ENCODE measurements at regions not wholly inside any gene's neighbourhood (a gene's known extent, or its start where the extent isn't known, plus 50 kb on each side); places are given as distances from the start of the nearest gene placed in this dataset.
A peak's percentile ranks its signal among the peaks of the same experiment; 100 is the strongest.
"Not testable (repeated sequence)": the region's sequence is repeated elsewhere in the genome, so short reads cannot be mapped to it uniquely, and the experiment has no call there.

DNA sequence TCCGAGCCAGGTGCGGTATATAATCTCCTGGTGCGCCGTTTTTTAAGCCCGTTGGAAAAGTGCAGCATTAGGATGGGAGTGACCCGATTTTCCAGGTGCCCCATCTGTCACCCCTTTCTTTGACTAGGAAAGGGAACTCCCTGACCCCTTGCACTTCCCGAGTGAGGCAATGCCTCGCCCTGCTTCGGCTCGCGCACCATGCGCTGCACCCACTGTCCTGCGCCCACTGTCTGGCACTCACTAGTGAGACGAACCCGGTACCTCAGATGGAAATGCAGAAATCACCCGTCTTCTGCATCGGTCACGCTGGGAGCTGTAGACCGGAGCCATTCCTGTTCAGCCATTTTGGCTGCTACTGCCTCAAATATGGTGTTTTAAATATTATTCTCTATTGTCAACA is 198.0 kb downstream of the MEIS1 start:
- 80 to 100% (median 89%) methylated on average over 2 to 17 of the region's 19 CpGs; no CpG with 5 or more reads in 4 of the 10 experiments for WGBS, 10 experiments
- ATAC-seq (replicated peaks in 6 of 8); H3K4me1 ChIP-seq (replicated peaks in 1 of 2); H3K4me3 ChIP-seq; in situ Hi-C loops (cut with MboI; ENCODE audit: low pct_unique_long_range_greater_than_20kb in 2 of 9, low sequenced_read_pairs in 9 of 9, unreplicated experiment in 9 of 9); H3K27ac ChIP-seq: not testable (repeated sequence)

DNA sequence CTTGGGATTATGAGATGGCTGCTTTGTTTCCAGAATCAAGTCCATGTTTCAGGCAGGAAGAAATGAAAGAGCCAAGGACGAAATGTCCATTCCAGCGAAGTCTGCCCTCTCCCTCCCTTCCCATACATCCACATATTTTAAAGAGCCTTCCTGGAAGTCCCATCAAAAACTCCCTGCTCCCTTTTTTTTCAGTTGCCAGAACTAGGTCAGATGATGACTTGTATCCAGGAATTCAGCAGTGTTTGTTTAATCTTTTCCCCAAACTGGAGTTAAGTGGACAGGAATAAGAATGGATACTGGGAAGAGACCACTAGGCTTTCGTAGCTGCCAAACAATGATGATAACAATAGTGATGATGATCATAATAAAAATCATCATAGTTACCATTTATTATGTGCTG is 198.7 kb downstream of the MEIS1 start:
- Histone ChIP-seq H3K27ac (no peak overlapping the region), H3K4me1 (replicated peaks in 1 of 2) (no peaks in the 10 kb centered on the region), H3K4me3 (no peak overlapping the region)
- 0 to 91% (median 70%) methylated on average over 1 to 3 of the region's 3 CpGs; no CpG with 5 or more reads in 3 of the 10 experiments for WGBS, 10 experiments
- in situ Hi-C loops (cut with MboI; ENCODE audit: low pct_unique_long_range_greater_than_20kb in 2 of 9, low sequenced_read_pairs in 9 of 9, unreplicated experiment in 9 of 9): no loop called here
- no peak for ATAC-seq (replicated peaks in 6 of 8)

DNA sequence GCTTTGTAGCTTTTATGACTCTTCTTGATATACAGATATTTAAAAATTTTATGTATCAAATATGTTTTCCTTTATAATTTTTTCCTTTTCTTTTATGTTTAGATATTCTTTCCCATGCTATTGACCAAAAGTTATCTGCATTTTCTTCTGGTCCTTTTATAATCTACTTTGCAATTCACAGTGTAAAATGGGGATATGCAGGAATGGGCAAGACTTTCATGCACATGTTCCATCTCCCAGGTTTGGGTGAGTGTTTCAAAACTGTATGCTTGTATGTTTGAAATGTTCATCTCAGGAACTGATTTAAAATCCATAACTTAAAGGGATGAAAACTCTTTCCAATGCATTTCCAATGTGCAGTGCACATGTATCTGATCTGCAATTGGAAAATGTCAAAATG is 199.9 kb downstream of the MEIS1 start:
- Histone ChIP-seq H3K27ac (no peak overlapping the region), H3K4me3 (no peak overlapping the region), H3K4me1 (replicated peaks in 1 of 2) (no peaks in the 10 kb centered on the region)
- in situ Hi-C loops (cut with MboI; ENCODE audit: low pct_unique_long_range_greater_than_20kb in 2 of 9, low sequenced_read_pairs in 9 of 9, unreplicated experiment in 9 of 9): no loop called here
- peak in 2 of 8 experiments; percentile 56 to 60 for ATAC-seq (replicated peaks in 6 of 8)

DNA sequence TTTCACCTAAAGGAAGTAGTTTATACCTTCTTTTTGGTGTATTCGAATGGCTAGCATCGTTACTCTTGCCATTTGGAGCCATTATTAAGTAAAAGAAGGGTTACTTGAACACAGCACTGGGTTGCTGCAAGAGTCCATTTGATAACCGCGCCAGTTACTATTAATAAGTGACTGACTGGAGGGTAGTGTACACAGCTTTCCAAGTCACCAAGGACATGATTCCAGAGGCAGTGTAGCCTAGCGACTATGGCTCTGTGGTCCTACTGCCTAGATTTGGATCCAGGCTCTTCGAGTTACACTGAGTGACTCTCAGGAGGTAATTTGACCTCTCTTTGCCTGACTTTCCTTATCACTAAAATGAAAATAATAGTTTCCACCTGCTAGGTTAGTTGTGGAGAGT is 206.8 kb downstream of the MEIS1 start:
- Histone ChIP-seq H3K4me3 (no peak overlapping the region), H3K27ac (no peak overlapping the region), H3K4me1 (replicated peaks in 1 of 2) (no peaks in the 10 kb centered on the region)
- ATAC-seq (replicated peaks in 6 of 8): no peak
- 33 to 100% (median 91%) methylated on average over 2 to 6 of the region's 6 CpGs for WGBS, 10 experiments
- in situ Hi-C loops (cut with MboI; ENCODE audit: low pct_unique_long_range_greater_than_20kb in 2 of 9, low sequenced_read_pairs in 9 of 9, unreplicated experiment in 9 of 9): no loop called here

DNA sequence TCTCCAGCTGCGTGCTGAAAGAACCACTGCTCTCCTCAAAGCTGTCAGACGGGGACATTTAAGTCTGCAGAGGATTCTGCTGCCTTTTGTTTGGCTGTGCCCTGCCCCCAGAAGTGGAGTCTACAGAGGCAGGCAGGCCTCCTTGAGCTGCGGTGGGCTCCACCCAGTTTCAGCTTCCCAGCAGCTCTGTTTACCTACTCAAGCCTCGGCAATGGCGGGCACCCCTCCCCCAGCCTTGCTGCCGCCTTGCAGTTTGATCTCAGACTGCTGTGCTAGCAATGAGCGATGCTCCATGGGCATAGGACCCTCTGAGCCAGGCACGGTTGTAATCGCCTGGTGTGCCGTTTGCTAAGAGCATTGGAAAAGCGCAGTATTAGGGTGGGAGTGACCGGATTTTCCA is 213.2 kb downstream of the MEIS1 start:
- in situ Hi-C loops (cut with MboI; ENCODE audit: low pct_unique_long_range_greater_than_20kb in 2 of 9, low sequenced_read_pairs in 9 of 9, unreplicated experiment in 9 of 9); H3K4me3 ChIP-seq; H3K27ac ChIP-seq; ATAC-seq (replicated peaks in 6 of 8); H3K4me1 ChIP-seq (replicated peaks in 1 of 2): not testable (repeated sequence)
- 42 to 80% (median 49%) methylated on average over 2 to 8 of the region's 12 CpGs; no CpG with 5 or more reads in 7 of the 10 experiments for WGBS, 10 experiments

DNA sequence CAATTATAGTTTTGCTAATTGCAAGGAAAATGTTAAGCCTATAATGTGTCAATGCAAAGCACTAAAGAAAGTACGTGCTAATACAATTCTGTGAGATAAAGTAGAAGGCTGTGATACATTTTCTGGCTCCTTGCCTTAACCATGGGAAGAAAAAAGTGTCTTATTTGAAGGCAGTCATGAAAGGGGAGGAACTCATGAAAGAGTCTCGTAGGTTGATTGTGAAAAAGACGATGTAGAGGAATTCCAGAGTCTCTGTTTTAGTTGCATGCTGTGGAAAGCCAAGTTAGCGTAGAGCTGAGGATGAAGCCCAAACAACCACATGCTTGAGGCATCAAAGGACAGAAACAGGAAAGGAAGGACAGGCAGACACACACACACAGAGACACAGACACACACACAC is 214.1 kb downstream of the MEIS1 start:
- peaks cover 6% of the 10 kb centered on the region in 2 donors for H3K4me1 ChIP-seq (replicated peaks in 1 of 2)
- in situ Hi-C loops (cut with MboI; ENCODE audit: low pct_unique_long_range_greater_than_20kb in 2 of 9, low sequenced_read_pairs in 9 of 9, unreplicated experiment in 9 of 9): no loop called here
- WGBS, 10 experiments: 3 to 100% (median 67%) methylated on average over 1 to 4 of the region's 4 CpGs
- ATAC-seq (replicated peaks in 6 of 8): no peak
- no peak overlapping the region for H3K4me3 ChIP-seq
- H3K27ac ChIP-seq: no peak overlapping the region

DNA sequence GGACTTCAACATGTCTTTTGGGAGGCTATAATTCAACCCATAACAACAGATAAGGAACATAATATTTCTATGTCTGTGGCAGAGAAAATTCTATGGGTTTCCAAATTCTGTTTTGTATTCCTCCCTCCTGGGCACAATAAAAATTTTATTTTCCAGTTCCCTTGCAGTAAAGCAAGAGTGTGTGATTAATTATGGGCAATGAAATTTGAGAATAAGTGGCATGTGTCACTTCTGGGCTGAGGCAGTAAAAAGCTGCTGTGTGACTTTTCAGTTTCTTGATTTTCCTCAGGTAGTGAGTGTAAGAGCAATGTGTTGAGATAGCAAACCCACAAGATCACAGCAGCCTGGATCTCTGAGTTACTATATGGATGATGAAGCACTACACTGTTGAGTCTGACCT is 216.4 kb downstream of the MEIS1 start:
- in situ Hi-C loops (cut with MboI; ENCODE audit: low pct_unique_long_range_greater_than_20kb in 2 of 9, low sequenced_read_pairs in 9 of 9, unreplicated experiment in 9 of 9): no loop called here
- no peak for ATAC-seq (replicated peaks in 6 of 8)
- Histone ChIP-seq H3K27ac (no peak overlapping the region), H3K4me1 (replicated peaks in 1 of 2) (peaks cover 6% of the 10 kb centered on the region in 2 donors), H3K4me3 (no peak overlapping the region)

DNA sequence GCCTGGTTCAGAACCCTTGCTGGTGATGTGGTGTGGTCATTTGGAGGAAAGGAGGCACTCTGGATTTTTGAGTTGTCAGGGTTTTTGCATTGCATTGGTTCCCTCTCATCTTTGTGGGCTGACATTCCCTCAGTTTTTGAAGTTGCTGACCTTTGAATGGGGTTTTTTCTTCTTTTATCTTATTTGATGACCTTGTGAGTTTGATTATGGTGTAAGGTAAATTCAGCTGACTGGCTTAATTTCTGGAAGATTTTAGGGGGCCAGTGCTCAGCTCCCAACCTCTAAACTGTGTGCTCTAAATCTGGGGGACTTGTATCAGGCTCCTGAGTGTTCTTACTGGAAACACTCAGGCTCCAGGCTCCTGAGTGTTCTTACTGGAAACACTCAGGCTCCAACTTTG is 225.9 kb downstream of the MEIS1 start:
- Histone ChIP-seq H3K27ac (no peak overlapping the region), H3K4me1 (replicated peaks in 1 of 2) (peaks cover 9 to 10% of the 10 kb centered on the region in 2 donors), H3K4me3 (no peak overlapping the region)
- in situ Hi-C loops (cut with MboI; ENCODE audit: low pct_unique_long_range_greater_than_20kb in 2 of 9, low sequenced_read_pairs in 9 of 9, unreplicated experiment in 9 of 9): no loop called here
- no peak for ATAC-seq (replicated peaks in 6 of 8)

DNA sequence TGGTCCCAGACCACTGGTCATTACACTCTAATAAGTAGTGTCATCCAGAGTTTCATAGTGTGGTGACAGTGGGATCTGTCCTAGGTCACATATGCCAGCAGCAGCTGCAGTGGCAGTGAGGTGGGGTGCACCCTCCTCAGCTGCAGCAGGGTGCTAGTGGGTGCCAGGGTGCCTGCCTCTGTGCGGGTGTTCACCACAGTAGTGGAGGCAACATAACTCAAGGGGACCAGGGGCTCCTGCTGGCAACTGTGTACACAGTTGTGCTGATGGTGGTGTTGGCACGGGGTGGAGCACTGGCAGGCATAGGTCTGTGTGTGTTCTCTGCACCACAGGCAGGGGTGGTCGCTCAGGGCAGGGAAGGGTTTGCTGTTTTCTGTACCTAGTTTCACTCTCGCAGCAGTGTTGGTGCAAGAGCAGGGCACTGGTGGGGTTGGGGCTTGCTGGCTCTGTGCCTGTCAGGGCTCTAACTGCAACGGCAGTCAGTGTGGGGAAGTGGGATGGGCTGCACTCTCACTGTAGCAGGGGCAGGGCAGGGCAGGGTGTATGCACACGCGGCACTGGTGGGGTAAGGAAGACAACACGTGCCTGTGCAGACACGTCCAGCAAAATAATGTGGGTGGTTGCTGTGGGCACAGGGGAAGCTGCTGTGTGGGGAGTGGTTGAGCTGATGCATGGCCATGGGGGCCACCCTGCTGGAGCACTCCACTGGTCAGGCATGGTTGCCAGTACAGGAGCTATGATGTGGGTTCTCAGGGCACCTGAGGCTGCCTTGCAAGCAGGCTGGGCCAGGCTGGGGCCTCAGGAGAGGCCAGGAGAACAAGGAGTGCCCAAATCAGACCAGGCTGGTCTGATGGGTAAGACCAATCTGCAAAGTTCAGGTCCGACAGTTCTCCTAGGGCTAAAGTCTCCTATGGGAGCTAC is 226.6 kb downstream of the MEIS1 start:
- ATAC-seq (replicated peaks in 6 of 8): no peak
- in situ Hi-C loops (cut with MboI; ENCODE audit: low pct_unique_long_range_greater_than_20kb in 2 of 9, low sequenced_read_pairs in 9 of 9, unreplicated experiment in 9 of 9): no loop called here
- Histone ChIP-seq H3K4me3 (no peak overlapping the region), H3K4me1 (replicated peaks in 1 of 2) (peaks cover 9 to 14% of the 10 kb centered on the region in 2 donors), H3K27ac (no peak overlapping the region)
- WGBS, 10 experiments: 40 to 100% (median 86%) methylated on average over 1 to 8 of the region's 10 CpGs; no CpG with 5 or more reads in 6 of the 10 experiments

DNA sequence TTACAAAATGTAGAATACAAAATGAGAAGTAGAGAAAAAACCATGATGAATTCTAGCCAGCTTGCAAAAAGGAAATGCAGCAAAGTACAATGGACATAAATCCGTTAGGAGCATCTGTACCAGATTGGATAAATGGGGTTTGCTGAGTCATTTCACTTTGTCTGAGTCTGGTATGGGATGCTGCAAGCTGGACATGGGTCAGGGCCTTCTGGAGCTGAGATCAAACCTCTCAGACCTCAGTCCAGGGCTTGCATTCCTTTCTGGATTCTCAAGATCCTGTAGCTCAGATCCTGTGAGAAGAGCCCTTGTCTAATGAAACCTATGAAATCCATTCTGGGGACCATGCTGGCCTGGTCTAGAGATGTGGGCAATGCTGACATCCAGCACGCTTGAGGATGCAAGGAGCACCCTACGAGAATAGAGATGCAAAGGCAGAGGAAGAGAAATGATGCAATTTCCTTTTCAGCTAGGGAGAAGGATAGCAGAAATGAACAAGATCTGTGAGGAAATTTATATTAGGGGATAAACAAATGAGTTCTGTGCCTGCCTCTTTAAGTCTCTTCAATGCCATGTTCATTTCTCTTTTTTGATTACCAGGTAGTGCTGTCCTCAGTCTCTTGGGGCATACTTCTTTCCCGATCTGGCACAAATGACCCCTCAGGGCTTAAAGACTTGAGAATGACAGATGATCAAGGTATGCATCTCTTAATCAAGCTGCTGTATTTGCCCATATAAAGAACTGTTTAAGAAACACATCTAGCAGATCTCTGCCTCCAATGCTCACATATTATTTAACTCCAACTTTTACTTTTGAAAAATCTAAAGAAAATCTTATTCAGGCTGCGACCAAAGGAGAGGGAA is 230.4 kb downstream of the MEIS1 start:
- in situ Hi-C loops (cut with MboI; ENCODE audit: low pct_unique_long_range_greater_than_20kb in 2 of 9, low sequenced_read_pairs in 9 of 9, unreplicated experiment in 9 of 9): no loop called here
- peaks cover 16 to 26% of the 10 kb centered on the region in 2 donors for H3K4me1 ChIP-seq (replicated peaks in 1 of 2)
- WGBS, 10 experiments: 0 to 100% (median 54%) methylated on average over 1 to 5 of the region's 5 CpGs
- H3K27ac ChIP-seq: peak overlapping the region; percentile 45 to 53
- no peak overlapping the region for H3K4me3 ChIP-seq
- ATAC-seq (replicated peaks in 6 of 8): peak in 5 of 8 experiments; percentile 34 to 61 (median 52)

DNA sequence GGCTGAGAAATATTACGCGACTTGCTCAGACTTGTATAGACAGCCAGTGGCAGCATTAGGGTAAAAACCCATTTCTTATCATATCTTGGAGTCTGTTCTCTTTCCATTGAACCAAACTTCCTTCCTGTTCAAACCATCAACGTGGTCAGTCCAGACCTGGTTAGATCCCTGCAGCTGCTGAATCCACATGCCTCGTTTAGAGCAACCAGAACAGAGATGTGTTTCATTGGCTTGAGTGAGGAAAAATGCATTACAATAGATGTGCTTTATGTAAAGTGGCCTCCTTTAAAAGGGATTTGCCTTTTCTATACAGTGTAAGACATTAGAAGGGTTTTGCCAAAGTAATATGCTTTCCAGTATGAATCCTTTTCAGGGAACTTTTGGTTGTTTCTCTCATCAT is 232.4 kb downstream of the MEIS1 start:
- H3K27ac ChIP-seq: no peak overlapping the region
- in situ Hi-C loops (cut with MboI; ENCODE audit: low pct_unique_long_range_greater_than_20kb in 2 of 9, low sequenced_read_pairs in 9 of 9, unreplicated experiment in 9 of 9): no loop called here
- 20 to 100% (median 64%) methylated on average over 1 to 4 of the region's 4 CpGs; no CpG with 5 or more reads in 1 of the 10 experiments for WGBS, 10 experiments
- H3K4me1 ChIP-seq (replicated peaks in 1 of 2): peaks cover 16 to 26% of the 10 kb centered on the region in 2 donors
- no peak overlapping the region for H3K4me3 ChIP-seq
- peak in 2 of 8 experiments; percentile 35 to 38 for ATAC-seq (replicated peaks in 6 of 8)

DNA sequence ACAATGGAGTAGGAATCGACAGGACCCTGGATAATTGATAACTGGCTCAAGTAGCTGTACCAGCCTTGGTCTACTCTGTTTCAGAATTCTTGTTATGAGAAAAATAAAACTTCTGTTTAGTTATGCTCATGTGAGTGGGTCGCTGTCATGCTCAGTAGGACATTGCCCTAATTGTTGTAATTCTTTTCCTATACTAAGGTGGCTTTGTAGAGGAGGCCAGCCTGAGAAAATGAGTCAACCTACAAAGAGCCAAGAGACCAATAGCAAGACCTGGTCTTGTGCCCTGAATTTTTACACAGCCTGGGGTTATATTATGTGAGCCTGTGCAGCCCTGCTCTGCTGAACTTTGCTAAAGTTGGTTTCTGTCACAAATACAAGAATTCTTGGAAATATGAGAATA is 238.4 kb downstream of the MEIS1 start:
- ATAC-seq (replicated peaks in 6 of 8): no peak
- 43 to 100% (median 87%) methylated on average over 1 to 2 of the region's 2 CpGs; no CpG with 5 or more reads in 3 of the 10 experiments for WGBS, 10 experiments
- Histone ChIP-seq H3K27ac (no peak overlapping the region), H3K4me3 (no peak overlapping the region), H3K4me1 (replicated peaks in 1 of 2) (peaks cover 3 to 15% of the 10 kb centered on the region in 2 donors)
- in situ Hi-C loops (cut with MboI; ENCODE audit: low pct_unique_long_range_greater_than_20kb in 2 of 9, low sequenced_read_pairs in 9 of 9, unreplicated experiment in 9 of 9): no loop called here

DNA sequence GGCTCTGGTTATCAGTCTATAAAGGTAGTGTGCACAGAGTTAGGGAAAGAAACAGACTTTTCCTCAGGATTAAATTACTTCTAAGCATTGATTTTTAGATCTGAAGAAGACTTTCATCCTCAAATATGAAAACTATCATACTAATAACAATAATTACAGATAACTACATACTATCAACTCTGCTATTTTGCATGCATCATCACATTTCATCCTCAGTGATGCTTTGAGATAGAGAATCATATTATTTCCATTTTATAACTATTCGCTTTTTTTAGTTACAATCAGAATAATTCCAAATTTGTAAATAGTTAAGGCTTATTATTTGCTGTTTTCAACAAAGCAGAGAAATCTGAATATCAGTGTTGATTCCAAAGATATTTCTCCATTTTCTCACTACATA is 239.2 kb downstream of the MEIS1 start:
- ATAC-seq (replicated peaks in 6 of 8): no peak
- 40 to 100% (median 86%) methylated on average over 1 of the region's 1 CpG for WGBS, 10 experiments
- Histone ChIP-seq H3K4me1 (replicated peaks in 1 of 2) (peaks cover 5 to 17% of the 10 kb centered on the region in 2 donors), H3K4me3 (no peak overlapping the region), H3K27ac (no peak overlapping the region)
- in situ Hi-C loops (cut with MboI; ENCODE audit: low pct_unique_long_range_greater_than_20kb in 2 of 9, low sequenced_read_pairs in 9 of 9, unreplicated experiment in 9 of 9): no loop called here

Measured in motor neuron (in vitro differentiated cells).